ENCODE measurements at regions not wholly inside any gene's neighbourhood (a gene's known extent, or its start where the extent isn't known, plus 50 kb on each side); places are given as distances from the start of the nearest gene placed in this dataset.

DNA sequence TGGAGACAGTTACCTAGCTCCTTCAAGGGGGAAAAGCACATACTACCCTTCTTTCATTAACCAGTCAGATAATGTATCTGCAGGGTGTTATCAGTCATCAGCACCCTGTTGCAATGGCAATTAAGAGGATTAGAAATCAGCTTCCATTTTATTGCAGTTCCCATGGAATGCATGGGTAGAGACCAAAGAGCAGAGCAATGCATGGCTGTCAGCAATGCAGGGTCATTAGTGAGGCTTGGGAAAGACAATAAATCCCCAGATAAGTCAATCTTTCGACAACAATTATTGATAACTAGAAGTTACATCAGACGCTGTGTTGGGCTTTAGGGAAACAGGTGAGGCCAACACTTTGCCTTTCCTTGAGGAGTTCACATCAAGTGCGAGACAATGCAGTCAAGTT lies 150.9 kb downstream of the MAFB start:
- DNase-seq, result no peak

DNA sequence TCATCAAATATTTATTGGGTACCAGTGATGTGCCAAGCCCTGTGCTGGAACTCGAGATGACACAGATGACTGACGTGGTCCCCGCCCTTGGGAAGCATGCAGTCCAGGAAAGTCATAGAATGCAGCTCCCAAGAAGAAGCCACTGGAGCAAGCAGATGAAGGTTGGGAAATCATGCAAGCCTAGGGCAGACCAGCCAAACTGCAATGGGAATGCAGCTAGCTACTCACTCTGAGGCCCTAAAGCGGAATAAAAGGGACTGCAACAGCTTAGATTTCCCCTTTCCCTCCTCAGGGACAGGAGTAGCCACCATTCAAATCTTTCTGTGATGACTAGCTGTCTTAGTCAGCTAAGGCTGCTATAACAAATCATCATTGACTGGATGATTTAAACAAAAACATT lies 152.2 kb downstream of the MAFB start:
- no peak for DNase-seq

DNA sequence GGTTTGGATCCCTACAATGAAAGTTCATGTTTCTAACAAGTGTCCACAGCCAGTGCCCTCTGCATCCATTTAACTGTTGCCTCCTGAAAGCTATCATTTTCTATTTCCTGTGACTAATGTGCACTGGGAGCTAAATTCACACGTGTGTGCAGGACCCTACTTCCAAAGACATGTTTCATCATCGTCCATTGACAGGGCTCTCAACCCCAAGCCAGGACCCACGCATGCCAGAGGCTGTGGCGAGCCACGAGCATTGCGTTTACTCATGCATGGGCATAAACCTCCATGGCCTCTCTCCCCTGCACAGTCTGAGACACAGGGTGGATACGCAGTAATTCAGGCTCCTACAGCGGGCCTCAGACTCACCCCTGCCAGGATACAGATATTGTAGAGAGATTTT lies 153.2 kb downstream of the MAFB start:
- DNase-seq, result no peak

DNA sequence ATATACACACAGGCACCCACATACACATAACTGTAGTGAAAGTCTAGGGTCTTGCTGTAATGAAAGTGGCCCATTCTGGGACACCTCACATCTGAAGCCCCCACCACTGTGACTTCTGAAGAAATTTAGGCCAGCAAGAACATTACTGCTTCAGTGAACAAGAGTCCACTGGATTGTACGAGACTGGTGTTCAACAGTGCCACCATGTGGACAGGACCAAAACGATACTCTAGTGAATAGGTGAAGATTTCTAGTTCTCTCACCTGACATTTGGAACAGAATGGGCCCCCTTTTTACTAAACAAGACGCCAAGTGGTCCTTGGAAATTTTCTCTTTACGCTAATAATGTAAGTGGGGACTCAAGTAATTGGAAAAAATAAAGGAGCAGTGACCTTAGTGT lies 156.9 kb downstream of the MAFB start:
- no peak for DNase-seq

DNA sequence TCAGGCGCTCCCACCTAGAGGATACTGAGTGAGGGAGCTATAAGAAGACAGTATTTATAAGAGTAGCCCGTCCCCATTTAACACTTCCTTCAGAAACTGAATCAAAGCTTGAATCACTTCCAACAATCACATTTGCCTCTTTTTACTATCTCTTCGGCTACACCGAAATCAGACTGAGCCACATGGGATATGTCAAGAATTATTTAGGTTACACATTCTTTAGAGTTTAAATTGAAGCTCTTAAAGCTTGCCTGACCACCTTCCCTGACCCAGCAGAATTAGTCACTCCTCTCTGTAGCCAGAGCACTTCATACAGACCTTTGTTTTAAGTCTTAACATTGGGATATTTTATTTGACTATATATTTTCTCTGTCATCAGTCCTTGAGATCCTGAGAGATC lies 163.7 kb downstream of the MAFB start:
- DNase-seq, result no peak

DNA sequence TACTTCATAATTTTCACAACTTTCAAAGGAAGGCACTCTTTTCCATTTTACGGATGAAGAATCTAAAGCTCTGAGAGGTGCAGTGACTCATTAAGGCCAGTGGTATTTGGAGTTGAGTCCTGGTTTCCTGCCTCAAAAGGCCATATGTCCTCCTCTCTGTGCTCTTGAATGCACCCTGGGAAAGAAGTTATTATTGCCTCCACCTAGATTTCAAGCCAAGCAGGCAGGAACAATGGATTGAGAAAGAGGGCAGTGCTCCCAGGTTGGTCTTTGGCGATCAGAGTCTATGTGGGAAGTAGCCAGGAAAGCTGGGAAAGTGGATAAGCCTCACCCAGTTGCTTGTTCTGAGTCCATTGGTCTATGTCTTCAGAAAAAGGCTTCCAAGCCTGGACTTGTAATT lies 165.0 kb downstream of the MAFB start:
- no peak for DNase-seq

DNA sequence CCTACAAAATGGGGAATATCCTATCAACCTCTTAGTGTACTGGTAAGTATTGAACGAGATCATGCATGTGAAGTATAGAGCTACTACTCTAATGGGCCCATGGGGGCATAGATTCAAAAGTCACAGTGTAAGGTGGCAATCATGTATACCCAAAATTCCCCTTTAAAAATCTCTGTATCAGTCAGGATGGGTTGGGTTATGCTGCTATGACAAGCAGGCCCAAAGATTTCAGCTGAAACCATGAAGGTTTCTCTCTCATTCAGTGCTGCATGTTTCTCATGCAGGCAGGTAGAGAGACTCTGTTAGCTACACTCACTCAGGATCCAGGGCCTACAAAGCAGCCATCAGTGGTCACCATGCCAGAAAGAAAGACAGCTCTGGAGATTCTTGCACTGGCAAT lies 166.6 kb downstream of the MAFB start:
- no peak for DNase-seq

DNA sequence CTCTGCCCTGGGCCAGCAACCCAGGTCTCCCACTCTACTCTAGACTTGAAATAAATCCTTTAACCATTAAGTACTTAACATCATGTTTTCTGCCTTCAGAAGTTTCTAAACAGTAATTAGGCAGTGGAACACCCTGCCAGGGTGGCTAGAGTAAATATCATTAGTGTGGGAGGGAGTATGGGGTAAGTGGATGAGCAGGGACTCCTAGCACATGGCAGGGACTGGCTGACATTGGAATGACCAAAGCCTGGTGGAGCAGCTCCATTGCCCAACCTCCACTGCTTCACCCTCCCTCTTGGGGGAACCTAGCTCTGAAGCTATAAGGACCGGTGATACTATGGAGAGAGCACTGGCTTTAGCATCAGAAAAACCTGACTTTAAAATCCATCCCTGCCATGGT lies 167.1 kb downstream of the MAFB start:
- DNase-seq, result no peak

DNA sequence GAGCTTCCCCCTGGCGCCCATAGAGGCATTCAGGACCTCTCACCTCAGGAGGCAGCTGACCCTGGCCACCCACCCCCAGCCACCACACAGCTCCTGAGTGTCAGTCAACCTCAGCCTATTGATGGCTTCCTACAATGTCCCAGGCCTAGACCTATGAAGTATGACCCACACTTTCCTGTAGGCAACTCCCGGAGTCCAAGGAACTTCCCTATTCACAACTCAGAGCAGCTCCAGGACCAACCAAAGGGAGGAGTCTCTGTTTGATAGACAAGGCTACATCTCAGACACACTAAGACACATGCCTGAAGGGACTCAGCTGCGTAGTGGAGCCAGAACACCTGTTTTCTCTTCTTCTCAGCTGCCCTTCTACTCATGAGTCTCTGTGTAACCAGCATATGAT lies 169.1 kb downstream of the MAFB start:
- no peak for DNase-seq

DNA sequence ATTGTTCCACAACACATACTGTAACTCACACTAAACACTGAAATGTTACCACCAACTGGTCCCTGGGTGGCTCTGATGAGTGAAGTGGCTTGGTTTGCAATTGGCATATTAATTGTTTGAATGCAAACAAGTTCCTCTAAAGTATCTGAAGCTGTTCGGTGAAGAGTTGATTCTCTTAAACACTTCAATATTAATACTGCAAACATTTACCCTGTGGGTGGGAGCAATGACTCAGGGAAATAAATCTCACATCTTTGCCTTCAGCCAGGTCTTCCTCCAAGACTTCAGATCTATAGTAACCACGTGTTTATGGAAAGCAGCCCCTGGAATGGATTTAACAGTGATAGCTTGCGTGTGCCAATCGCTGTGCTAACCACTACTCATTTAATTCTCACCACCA lies 176.0 kb downstream of the MAFB start:
- DNase-seq, result no peak

DNA sequence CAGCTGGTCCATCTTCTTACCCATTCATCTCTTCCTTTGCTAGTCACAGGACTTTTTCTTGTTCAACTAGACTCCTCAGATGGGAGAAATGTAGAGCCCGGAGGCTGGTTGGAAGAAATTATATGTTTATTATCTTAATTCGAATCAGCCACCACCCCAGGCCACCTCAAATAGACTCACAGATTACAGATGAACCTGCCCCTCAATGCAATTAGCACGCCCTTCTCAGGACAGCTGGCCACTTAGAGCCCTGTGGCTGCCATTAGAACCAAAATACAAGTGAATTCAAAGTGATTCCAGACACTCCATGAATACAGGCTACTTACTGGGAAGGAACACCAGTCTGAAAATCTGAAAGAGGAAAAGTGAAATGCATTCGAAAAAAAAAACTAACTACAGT lies 176.4 kb downstream of the MAFB start:
- no peak for DNase-seq

DNA sequence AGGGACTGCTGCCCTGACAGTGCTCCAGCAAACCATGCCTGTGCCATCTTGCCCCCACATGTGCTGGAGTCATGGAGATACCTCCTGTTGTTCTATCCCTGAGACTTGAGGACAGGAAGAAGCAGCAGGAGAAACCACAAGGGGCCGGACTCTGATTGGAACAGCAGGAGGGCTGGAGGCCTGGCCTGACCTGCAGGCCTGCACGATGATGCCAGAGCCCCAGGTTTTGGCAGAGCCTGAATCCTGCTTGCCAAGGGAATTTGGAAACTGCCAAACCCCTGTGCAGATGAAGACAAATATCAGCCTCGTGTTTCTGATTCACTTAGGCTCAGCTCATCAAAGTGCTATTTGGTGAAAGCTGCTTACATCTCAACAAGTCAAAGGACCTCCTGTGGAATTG lies 177.6 kb downstream of the MAFB start:
- no peak for DNase-seq

DNA sequence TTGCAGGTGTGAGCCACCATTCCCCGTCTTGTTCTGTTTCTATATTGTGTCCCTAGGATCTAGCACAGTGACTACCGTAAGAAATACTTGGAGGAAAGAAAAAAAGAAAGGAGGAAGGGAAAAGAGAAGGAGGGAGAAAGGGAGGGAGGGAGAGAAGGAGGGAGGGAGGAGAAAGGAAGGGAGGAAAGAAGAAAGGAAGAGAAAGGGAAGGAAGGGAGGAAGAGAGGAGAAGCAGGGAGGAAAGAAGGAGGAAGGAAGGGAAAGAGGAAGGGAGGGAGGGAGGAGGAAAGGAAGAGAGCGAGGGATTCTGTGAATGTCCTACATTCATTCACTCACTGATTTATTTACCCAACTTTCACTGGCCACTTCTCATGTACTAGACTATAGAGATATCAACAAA lies 178.4 kb downstream of the MAFB start:
- no peak for DNase-seq

DNA sequence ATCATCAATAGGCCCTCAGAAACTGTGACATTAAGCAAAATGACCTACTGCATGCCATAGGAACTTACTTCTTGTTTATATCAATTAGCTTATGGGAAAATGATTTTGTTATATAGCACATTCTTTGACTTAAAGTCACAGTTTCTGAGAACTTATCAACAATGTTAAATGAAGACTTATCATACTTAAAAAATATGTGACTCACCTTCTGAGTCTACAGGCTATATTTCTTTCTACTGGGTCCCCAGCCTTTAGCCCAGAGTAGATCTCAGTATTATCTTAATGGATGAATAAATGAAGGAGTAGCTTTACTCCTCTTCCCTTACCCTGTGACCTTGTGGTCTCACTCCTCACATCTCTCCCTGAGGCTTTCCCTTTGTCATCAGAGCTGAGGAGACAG lies 180.2 kb downstream of the MAFB start:
- DNase-seq, result no peak

DNA sequence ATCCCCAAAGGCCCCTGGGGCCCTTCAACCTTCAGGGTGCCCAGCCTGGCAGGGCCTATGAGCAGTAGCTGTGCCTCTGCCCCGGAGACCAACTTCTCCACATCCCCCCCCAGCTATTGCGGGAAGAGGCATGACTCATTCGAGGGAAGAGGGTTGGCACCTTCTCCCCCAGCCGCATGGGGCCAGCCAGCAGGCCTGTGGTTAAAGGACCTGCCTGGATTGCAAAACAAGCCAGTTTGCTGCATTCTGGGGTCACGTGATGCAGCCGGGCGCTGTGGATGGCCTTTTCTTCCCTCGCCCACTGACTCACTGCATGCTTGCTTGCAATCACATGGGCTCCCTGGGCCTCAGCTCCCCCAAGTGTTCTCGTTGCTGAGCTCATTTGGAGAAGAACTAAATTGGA lies 182.5 kb downstream of the MAFB start:
- peak; percentile 43 for DNase-seq

DNA sequence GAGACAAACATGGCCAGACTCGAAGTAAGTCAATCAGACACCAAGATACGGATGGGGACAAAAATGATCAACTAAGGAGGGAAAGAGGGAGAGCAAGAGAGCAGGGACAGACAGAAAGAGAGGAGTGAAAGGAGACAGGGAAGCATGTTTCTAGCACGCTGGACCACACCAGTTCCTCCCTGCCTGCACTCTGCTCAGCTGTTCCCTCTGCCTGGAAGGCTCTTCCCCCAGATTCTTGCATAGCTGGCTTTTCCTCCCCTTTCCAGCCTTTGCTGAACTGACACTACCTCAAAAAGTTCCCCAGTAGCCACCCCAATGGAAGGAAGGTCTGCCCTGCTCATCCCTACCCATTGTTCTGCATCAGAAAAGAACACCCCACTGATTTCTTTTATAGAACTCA lies 185.9 kb downstream of the MAFB start:
- no peak for DNase-seq

DNA sequence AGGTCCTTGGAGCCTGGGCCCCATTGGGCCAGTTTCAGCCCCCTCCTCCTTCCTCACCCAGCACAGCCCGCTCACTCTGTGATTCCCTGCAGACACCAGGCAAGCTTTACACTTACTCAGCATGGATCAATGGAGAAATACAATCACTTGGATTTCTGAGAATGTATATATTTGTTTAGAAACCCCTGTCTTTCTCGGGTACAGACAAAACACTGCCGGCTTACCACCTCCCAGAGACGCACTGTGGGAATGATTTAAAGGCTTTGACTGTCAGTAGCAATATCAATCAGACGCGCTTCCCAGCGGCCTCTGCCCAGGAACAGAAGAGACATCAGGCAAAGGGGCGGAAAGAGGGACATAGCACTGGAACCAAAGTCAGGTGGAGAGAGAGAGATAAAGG lies 186.5 kb downstream of the MAFB start:
- DNase-seq, result no peak

DNA sequence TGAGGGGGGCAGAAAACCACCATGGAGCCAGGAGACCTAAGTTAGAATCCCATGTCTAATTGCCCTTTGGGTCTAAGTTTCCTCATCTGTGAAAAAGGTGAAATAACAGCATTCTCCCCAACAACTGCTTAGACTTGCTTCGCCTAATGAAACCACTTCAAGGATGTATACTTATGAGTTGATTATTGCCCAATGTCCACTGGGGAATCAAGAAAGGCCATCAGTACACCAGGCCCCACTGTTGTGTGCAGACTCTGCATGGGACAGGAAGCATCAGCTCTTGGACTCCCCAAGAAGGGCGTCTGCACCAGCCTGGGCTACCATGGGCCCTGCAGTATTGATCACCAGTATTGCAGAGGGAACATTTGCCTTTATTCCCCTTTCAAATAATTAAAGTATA lies 189.6 kb downstream of the MAFB start:
- DNase-seq, result no peak

DNA sequence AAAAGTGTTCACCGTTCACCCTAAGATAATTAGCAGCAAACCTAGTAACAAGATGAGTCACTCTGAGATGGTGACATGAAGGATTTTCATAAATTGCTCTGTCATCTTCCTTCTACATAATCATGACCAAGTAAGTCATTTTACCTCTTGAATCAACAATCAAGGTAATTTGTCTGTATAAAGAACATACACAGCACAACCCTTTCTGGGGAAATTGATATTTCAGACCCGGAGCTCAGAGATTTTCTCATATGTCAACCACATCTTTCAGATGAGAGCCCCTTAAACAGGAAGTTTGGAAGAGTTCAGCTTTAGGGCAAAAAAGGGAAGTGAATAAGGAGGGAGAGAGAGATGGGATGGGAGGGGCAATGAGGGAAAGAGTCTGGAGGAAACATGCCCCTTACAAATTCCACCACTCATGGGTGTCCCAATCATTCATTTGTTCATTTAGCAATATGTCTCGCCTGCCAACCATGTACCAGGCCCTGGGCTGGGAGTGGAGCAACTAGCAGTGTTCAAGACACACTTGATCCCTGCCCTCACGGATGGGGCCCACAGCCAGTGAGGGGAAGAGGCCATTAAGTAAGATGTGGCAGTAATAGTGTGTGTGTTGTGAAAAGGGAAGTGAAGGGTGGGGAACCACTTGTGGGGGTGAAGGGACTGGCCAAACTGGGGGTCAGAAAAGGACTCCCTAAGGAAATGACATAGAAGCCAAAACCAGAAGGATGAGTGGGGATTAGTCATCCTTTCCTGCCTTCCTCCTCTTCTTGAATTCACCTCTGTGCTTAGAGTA lies 190.9 kb downstream of the MAFB start:
- peak; percentile 12 for DNase-seq

DNA sequence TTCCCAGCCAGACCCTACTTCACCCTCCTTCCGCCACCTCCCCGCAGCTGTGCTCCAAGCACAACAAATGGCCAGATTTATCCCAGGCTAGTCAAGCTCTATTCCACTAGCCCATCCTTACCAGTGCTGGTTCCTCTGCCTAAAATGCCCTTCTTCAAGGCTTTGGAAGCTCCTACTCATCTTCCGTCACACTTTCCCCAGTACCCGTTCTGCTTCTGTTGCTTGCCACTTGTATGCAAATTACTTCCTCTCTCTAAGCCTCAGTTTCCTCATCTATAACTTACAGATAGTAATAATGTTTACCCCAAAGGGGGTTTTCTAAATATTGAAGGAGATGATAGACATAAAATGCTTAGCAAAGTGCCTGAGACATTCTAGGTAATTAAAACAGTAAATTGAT lies 193.1 kb downstream of the MAFB start:
- no peak for DNase-seq

DNA sequence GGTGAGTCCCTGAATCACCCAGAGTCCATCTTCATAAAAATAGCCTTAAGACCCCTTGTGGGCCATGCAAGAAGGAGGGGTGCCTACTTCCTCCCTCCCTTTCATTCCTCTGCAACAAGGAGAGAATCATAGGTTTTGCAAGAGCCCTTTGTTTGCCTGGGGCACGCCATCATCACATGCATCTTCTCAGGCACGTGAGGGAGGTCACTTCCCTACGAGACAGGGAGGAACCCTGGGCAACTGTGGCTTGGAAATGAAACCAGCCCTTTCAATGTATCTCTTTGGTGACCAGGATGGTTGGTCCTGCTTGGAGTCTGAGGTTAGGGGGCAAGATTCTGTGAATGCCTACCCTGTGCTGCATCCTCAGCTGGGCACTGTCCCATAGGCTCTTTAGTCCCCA lies 194.8 kb downstream of the MAFB start:
- no peak for DNase-seq

DNA sequence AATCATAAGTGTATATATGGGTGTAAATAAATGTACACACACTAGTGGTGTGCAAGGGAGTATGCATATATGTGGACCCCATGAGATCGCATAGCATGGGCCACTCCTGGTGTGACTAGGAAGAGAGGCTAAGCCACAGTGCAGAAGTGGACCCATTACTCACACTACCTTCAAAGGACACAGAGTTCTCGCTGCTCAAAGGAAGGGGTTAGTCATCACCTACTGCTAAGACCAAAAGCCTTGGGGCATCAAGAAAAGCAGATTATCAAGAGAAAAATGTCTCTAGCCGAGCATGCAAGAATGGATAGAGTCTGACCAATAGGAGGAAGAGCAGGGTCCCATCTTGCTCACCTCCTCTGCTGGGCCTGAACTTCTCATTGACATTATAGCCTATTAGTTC lies 195.5 kb downstream of the MAFB start:
- DNase-seq, result no peak

DNA sequence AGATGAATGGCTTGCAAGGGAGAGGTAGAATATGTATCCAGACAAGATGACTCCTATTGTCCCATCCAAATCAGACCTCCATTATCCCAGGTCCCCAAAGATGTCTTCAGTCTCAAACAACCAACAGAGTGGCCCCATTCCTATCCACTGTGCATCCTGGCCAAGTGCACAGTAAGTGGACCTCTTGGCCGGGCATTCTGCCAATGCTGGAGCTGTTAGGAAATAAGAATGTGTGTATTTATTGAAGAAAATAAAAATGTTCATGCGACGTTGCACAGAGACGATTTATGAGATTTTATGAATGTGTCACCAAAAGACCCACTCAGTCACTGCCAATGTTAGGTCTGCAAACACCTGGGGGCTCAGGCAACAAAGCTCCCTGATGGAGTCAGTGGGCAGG lies 196.0 kb downstream of the MAFB start:
- DNase-seq, result no peak

DNA sequence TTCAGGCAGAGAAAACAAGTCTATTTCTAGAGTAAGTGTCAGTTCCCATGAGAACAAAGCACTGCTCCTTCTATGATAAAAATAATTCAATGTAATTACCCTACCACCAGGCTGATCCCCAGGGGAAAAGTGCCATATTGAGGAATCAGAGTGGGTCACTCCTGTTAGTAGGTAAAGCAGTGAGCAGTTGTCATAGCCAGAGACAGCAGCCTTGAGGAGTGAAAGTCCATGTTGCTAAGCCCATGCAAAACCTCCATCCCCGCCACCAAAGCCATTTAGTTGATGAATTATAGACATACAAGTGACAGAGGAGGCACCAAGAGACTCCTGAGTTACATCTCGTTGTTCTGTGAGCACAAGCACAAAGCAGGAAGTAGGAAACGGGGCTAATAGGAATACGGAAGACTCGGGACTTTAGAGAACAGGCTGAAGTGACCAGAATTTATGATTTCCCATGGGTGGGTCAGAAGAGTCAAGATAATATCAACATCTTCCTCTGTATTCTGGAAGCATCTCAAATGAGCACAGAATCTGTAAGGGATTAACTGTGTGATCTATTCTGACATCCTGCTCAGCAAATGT lies 197.9 kb downstream of the MAFB start:
- DNase-seq, result no peak

DNA sequence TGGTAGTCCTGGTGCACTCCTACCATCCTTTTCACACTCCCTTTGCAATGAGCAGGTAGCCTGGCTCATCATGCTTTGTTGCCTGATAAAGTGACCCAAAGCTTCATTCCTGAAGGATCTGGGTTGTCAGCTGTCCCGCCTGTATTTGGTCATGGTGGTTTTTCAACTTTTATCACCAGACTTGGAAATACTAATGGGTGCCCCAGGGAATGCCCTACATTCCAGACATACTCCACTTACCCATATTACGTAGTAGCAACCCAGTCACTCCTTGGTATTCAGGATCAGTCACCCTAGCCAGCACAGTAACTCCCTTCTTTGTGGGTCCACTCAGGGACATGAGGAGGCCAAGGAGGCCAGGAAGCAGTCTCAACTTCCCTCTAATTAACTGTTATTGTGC lies 199.2 kb downstream of the MAFB start:
- DNase-seq, result no peak
